CD1c-positive myeloid dendritic cell (primary cell): ENCODE measurements at regions not wholly inside any gene's neighbourhood (a gene's known extent, or its start where the extent isn't known, plus 50 kb on each side); places are given as distances from the start of the nearest gene placed in this dataset.

Experiments used
- DNase-seq: peaks from one replicate; pipeline ENCODE4 v3.0.0-alpha.2; 2016; ENCODE audit errors: extremely low spot score

DNA sequence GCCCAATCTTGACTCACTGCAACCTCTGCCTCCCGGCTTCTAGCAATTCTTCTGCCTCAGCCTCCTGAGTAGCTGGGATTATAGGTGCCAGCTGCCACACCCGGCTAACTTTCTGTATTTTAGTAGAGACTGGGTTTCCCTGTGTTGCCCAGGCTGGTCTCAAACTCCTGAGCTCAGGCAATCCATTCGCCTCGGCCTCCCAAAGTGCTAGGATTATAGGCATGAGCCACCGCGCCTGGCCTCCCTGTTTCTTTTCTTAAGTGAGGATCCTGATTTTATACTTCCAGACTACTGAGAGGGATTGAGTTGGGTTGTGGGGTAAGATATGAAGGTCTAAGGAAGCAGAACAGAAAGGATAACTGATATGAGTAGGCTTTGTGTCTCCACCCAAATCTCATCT is 106.8 kb downstream of the CNTN3 start:
- no peak for DNase-seq

DNA sequence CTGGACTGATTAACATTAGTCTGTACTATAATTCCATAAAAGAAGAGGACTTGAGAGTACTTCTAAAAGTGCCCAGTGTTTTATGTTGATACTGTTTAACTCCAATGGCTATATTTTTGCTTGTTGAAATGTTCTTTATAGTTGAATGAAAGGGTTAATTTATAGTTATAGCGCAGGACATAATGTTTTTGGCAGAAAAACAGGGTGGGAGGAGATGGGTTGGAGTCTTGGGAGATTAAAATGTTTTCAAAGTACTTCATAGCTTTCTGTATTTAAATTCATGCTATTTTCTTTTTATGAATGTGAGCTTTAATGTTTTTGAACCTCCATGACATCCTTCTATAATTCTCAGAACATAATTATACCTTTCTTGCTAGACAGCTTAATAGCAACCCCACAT is 108.2 kb downstream of the CNTN3 start:
- DNase-seq = no peak

DNA sequence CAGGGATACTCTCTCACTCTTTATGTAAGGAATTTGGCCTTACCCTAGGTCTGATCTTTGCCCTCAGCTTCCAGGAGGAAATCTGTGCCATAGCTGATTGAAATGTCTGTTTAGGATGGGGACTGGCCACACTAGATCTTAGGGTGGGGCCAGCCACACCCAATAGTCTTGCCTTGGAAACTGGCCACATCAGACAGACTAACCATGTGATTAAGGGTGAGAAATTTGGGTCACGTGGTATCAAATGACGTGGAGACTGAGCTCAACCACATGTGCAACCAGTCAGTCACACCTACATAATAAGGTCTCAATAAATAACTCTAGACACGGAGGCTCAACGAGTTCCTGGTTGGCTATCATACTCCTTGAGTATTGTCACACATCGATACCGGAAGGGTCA is 113.5 kb downstream of the CNTN3 start:
- no peak for DNase-seq

DNA sequence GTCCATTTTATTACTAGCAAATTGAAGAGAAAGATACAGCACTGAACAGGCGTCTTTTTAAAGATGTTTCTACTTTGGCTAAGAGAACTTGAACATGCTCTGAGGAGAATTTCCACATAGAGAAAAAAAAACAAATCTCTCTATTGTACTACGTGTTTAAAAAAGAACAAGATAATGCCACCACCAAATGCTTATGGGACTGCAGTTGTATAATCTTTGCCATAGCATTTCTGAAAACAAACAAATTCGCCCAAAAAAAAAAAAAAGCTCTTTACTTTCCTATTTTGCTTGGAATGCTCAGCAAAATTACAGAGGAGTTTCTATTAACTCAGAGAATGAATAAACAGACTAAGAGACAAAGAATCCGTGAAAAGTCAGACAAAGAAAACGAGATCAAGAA is 114.2 kb downstream of the CNTN3 start:
- no peak for DNase-seq

GRCh38 chr3:74491874-74492273 is 122.6 kb downstream of the CNTN3 start:
- no peak for DNase-seq

DNA sequence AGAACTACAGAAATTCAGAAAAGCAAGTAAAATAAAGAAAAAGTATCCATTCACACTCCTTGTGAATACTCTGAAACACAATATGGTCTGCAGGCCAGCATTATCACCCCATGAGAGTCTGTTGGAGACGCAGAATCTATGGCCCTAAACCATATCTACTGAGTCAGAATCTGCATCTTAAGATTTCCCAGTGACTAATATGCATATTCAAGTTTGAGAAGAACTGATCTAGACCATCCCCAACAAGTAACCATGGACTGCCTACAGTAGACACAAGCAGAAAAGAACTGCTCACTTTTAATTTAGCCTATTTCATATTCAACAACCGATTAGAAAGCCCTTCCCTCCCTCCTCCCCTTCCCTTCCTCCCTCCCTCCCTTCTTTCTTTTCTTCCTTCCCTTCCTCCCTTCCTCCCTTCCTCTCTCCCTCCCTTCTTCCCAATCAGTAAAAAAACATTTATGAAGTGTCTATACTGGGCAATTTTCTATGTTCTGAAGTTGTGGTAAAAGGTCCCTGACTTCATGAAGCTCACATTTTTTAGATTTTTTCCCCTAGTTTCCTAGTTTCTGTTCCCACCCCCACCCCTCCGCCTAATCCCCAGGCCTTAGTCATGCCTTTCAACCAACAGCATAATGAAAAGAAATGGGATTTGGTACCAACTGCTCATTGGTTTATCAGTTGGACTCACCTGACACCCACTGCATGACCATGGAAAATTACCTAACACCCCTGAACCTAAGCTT is 125.2 kb downstream of the CNTN3 start:
- DNase-seq = no peak

DNA sequence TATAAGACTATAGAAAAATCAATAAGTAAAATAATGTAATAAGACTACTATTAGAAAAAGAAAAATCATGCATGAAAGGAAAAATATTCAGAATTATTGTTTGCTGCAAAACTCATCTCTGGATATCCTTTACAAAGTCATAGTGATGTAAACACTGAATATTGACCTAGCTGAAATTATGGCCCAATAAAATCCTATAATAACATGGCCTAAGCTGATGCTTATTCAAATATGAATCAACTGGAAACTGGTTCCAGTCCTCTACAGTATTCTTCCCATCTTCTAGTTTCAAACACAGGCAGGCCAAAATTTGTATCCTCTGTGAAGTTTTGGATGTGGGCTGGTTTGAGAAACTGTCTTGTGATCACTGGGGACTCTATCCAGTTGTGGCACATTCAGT is 134.5 kb downstream of the CNTN3 start:
- DNase-seq = no peak

GRCh38 chr3:74470313-74470712 is 144.1 kb downstream of the CNTN3 start:
- no peak for DNase-seq

- no peak for DNase-seq
Observed at GRCh38 chr3:74469713-74470112, 144.7 kb downstream of the CNTN3 start.

DNA sequence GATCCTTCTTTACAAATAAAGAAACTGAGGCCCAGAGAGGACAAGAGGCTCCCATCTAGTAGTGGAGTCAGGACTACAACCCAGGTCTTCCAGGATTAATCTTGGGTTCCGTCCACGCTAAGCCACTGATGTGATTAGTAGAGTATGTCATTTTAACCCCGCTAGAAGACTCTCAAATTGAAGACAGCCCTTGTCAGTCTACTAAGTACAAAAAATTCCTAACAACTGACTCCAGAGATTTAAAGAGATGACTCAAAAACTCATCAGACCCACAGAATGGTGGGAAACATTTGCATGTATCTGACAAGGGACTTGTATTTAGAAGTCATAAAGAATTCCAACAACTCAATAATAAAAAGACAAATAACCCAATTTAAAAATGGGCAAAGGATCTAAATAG is 145.3 kb downstream of the CNTN3 start:
- no peak for DNase-seq

DNA sequence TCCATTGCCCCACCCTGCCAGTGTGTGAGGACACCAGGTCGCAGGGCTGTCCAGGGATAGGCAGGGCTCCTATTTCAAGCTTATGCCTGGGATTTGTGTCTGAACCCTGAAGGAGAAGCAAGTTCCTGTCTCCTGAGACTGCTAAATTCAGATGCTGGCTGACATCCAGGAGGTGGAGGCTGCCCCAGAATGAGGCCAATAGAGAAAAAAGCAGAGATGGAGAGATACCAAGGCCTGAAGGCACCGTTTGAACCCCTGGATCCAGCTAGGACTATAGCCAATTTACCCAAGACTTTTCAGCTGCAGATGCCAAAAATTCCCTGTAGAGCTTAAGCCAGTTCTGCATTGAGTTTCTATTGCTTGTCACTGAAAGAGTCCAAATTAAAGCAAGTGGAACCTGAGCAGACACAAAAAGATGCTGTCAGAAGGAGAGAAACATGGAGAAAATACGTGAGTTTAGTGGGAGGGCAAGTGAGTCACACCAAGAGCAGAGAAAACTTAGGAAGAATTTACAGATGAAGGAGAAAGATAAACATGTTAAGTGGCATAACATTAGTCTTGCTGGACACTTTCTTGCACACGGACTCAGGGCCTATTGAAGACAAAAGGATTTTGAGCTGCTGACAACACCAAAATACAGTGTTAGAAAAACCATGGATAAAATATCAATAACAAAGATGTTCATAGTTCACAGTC is 148.6 kb downstream of the CNTN3 start:
- no peak for DNase-seq

GRCh38 chr3:74463515-74463914 is 150.9 kb downstream of the CNTN3 start:
- DNase-seq = no peak

GRCh38 chr3:74456166-74456565 is 158.3 kb downstream of the CNTN3 start:
- DNase-seq = no peak

DNA sequence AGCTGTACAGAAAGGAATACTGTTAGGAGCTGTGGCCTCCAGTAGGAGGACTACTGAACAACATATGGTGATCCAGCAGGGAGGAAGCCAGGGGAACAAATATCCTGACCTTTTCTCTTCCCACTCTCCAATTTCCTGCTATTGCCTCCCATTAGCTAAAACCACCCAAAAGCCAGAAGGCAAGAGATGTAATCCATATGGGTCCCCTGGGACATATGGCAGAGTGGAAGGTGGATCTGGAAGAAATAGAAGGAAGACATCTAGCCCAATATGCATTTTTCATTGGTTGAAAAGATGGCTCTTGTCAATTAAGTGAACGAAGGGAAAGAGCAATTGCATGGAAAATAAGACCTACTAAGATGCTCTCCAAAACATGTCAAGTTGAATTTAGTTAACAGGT is 167.2 kb downstream of the CNTN3 start:
- DNase-seq = no peak

GRCh38 chr3:74445541-74445940 is 168.9 kb downstream of the CNTN3 start:
- no peak for DNase-seq

DNA sequence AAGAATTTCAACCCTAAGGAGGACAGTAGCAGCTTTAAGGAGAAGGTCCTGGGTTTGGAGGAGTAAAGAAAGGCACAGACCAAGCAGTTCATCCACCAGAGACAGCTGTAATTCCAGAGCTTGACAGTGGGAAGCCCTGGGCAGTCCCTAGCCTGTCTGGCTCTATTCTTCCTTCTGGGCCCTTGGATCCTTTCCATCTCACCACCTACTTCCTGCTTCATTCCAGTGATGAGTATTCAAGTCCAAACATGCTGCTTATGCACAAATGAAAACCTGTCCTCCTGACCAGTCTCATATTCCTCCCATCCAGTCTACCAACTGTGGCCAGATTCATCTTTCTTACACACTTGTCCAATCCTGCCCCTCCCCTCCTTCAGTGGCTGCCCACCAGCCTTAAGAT is 171.4 kb downstream of the CNTN3 start:
- DNase-seq = no peak

DNA sequence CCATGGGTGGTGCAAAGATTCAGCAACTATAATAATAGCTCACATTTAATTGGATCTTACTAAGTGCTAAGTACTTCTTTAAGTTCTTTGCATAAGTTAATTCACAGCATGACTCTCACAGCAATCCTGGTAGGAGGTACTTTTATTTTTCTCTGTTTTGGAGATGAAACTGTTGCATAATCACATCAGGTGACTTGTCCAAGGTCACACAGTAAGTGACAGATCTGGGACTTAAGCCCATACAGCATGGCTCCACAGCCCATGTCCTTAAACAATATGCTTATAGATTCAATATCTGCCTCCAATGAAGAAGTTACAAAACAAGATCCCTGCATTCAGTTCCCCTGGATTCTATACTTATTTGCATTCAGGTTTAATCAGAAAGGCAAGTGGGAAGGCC is 171.8 kb downstream of the CNTN3 start:
- no peak for DNase-seq

- no peak for DNase-seq
Observed at GRCh38 chr3:74442068-74442467, 172.4 kb downstream of the CNTN3 start.

DNA sequence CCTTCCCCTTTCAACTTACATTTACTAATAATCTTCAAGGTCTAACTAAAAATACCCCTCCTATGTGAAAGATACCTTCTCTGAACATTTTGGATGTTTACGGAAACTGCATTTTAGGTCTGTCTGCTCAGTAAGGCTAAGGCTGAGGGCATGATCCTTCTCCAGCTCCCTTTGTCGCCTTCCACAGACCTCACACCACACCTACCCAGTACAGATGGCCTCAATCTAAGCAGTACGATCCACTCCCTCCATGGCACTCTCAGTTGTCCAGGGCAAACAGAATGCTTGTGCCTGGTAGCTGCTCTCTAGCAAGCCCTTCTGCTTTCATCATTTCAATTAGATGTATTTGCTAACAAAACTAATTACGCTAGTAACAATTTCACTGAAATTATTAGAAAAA is 178.3 kb downstream of the CNTN3 start:
- no peak for DNase-seq

DNA sequence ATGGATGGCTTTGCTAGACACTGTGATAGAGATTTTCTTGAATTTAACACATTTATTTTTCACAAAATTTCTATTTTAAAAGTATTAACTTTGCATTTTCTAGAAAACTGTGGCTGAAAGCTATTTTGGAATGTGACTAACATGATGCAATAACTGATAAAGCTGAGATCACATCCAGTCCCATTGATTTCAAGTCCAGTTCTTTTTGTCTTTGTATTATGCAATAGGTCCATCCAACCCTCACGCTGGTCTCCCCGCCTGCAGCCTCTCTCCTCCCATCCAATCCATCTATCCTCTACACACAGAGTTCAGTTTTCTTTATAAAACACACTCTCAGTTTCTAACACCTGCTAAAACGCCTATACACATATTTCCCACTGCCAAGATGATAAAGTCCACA is 178.8 kb downstream of the CNTN3 start:
- DNase-seq = no peak

DNA sequence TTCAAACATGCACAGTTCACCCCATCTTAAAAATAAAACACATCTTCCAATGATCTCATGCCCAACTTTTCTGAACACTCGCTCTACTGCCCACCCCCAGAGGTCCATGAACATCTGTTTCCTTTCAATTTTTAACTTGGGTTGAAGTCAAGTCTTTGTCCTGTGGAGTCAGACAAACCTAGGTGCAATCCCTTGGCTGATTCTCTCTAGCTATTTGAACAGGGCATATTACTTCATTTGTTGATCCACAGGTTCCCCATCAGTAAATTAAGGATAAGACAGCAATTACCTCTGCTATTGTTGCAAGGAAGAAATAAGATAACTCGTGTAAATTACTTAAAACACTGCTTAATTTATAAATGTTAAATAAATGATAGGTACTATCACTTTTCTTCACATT is 180.1 kb downstream of the CNTN3 start:
- no peak for DNase-seq

DNA sequence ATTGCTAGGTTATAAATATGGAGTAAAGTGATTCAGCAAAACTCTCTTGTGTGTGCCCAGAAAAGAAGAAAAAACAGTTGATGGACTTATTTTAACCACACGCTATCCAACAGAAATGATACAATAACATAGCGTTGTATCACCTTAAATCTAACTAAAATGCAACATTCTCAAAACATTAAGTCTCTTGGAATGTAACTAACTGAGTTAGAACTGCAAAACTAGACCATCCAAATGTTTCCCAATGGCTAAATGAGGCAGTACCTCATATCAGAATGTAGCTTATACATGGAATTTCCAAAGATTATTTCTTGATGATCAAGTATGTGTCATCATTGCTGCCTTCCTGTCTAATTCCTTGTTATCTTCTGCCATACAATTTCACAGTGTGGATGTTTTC is 187.9 kb downstream of the CNTN3 start:
- no peak for DNase-seq

DNA sequence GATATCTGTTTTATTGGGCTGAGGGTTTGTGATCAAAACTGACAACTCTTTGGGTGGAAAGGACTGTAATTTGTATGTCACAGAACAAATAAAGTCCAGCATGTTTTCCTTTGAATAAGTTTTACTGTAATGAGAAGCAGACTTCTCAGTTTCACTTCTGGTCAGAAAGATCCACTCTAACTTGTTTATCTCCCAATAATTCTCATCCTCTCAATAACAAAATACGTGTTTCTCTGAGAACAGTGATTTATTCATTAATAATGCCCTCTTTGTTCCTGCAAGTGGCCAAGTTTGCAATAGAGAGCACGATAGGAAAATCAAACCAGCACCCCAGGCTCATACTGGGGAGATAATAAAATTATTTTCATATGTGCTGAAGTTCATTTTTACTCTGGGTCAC is 190.6 kb downstream of the CNTN3 start:
- no peak for DNase-seq
